ENCODE measurements at regions not wholly inside any gene's neighbourhood (a gene's known extent, or its start where the extent isn't known, plus 50 kb on each side); places are given as distances from the start of the nearest gene placed in this dataset.
"Not testable (repeated sequence)": the region's sequence is repeated elsewhere in the genome, so short reads cannot be mapped to it uniquely, and the experiment has no call there.

DNA sequence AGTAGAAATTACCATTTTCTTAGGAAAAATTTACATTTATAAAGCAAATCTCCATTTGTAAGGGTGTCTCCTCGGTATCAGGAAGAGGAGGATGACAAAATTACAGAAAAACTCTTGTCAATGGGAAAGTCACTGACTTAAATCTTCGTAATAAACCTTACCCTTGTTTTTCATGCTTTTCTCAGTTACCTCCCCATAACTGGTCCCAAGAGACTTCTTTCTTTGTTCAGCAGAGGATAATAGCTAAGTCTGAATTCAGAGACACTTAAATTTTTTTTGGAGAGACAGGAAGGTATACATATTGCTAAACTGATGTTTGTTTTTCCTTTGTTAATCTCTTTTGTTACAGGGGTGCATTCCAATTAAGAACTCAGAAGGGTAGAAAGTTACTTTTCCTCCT lies 125.5 kb upstream of the JADE1 start:
- H3K27ac ChIP-seq (replicated peaks): no peak overlapping the region
- H3K27me3 ChIP-seq (ENCODE audit: insufficient read depth, poor library complexity, severe bottlenecking): peaks cover 2% of the 10 kb centered on the region
- TF ChIP-seq POLR2AphosphoS5 (IDR thresholded peaks at IDR 0.05; ENCODE audit: low read depth): no peak
- TF ChIP-seq, protein P1, sequence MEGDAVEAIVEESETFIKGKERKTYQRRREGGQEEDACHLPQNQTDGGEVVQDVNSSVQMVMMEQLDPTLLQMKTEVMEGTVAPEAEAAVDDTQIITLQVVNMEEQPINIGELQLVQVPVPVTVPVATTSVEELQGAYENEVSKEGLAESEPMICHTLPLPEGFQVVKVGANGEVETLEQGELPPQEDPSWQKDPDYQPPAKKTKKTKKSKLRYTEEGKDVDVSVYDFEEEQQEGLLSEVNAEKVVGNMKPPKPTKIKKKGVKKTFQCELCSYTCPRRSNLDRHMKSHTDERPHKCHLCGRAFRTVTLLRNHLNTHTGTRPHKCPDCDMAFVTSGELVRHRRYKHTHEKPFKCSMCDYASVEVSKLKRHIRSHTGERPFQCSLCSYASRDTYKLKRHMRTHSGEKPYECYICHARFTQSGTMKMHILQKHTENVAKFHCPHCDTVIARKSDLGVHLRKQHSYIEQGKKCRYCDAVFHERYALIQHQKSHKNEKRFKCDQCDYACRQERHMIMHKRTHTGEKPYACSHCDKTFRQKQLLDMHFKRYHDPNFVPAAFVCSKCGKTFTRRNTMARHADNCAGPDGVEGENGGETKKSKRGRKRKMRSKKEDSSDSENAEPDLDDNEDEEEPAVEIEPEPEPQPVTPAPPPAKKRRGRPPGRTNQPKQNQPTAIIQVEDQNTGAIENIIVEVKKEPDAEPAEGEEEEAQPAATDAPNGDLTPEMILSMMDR (IDR thresholded peaks at IDR 0.05; ENCODE audit: insufficient read depth, low read length): no peak
- TF ChIP-seq, protein P2, sequence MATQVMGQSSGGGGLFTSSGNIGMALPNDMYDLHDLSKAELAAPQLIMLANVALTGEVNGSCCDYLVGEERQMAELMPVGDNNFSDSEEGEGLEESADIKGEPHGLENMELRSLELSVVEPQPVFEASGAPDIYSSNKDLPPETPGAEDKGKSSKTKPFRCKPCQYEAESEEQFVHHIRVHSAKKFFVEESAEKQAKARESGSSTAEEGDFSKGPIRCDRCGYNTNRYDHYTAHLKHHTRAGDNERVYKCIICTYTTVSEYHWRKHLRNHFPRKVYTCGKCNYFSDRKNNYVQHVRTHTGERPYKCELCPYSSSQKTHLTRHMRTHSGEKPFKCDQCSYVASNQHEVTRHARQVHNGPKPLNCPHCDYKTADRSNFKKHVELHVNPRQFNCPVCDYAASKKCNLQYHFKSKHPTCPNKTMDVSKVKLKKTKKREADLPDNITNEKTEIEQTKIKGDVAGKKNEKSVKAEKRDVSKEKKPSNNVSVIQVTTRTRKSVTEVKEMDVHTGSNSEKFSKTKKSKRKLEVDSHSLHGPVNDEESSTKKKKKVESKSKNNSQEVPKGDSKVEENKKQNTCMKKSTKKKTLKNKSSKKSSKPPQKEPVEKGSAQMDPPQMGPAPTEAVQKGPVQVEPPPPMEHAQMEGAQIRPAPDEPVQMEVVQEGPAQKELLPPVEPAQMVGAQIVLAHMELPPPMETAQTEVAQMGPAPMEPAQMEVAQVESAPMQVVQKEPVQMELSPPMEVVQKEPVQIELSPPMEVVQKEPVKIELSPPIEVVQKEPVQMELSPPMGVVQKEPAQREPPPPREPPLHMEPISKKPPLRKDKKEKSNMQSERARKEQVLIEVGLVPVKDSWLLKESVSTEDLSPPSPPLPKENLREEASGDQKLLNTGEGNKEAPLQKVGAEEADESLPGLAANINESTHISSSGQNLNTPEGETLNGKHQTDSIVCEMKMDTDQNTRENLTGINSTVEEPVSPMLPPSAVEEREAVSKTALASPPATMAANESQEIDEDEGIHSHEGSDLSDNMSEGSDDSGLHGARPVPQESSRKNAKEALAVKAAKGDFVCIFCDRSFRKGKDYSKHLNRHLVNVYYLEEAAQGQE (IDR thresholded peaks at IDR 0.05; ENCODE audit: insufficient replicate concordance, low read depth): no peak
- TF ChIP-seq SPI1 (IDR thresholded peaks at IDR 0.05; ENCODE audit: borderline replicate concordance, low read depth): no peak
- TF ChIP-seq GABPA (IDR thresholded peaks at IDR 0.05; ENCODE audit: low read depth): no peak
- DNase-seq (ENCODE audit: low read depth in 1 of 2, low spot score in 1 of 2): no peak
- no peak overlapping the region for H3K4me3 ChIP-seq (replicated peaks; ENCODE audit: insufficient read depth, low read length)

DNA sequence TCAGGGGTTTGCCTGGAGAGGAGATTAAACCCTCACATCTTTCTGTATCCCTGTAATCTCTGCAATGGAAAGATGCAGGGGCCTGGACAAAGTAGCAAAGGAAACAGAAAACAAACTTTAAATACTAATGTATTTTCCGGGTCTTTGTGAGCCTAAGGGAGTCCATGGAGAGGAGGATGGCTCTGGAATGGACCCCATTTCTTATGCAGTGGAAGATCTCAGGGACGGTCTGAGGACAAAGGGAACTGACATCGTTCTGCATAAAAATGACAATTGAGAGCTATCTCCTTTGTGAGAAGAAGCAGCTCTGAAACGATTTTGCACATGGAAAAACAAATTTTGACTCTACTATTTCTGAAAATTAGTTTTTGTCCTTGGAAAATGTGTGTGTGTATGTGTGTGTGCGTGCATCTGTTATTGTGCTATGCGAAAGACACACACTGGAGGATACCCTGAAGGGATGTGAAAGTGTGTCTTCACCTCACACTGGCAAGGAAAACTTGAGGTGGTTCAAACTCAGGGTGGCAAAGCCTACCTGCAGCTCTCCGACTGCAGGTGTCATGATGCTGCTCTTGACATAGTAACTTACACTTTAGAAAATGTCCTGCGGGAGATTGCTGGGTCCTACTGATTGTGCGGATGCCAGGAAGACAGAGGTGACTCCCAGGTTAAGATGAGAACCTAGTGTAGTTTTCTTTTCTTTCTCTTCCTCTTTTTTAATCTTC lies 126.4 kb upstream of the JADE1 start:
- no peak for DNase-seq (ENCODE audit: low read depth in 1 of 2, low spot score in 1 of 2)
- Histone ChIP-seq H3K27me3 (ENCODE audit: insufficient read depth, poor library complexity, severe bottlenecking) (peaks cover 2% of the 10 kb centered on the region), H3K27ac (replicated peaks) (no peak overlapping the region), H3K4me3 (replicated peaks; ENCODE audit: insufficient read depth, low read length) (no peak overlapping the region)
- TF ChIP-seq, protein P1 (IDR thresholded peaks at IDR 0.05; ENCODE audit: insufficient read depth, low read length): no peak

DNA sequence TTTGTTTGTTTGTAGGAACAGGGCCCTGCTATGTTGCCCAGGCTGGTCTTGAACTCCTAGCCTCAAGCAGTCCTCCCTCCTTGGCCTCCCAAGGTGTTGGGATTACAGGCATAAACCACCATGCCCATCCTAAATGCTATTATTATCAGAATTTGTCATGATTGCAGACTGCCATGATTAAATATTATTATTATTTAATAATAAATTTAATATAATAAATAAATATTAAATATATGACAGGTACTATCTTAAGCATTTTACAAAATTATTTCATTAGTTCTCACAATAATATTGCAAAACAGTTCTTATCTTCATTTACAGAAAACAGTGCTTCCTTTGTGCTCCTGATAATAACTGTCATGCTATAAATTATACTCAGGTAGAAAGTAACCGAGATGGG lies 133.4 kb upstream of the JADE1 start:
- TF ChIP-seq, protein P1 (IDR thresholded peaks at IDR 0.05; ENCODE audit: insufficient read depth, low read length): no peak
- TF ChIP-seq POLR2AphosphoS5 (IDR thresholded peaks at IDR 0.05; ENCODE audit: low read depth) (no peak), GABPA (IDR thresholded peaks at IDR 0.05; ENCODE audit: low read depth) (no peak), SPI1 (IDR thresholded peaks at IDR 0.05; ENCODE audit: borderline replicate concordance, low read depth) (no peak)
- TF ChIP-seq, protein P2 (IDR thresholded peaks at IDR 0.05; ENCODE audit: insufficient replicate concordance, low read depth): no peak
- Histone ChIP-seq H3K4me3 (replicated peaks; ENCODE audit: insufficient read depth, low read length) (no peak overlapping the region), H3K27me3 (ENCODE audit: insufficient read depth, poor library complexity, severe bottlenecking) (no peaks in the 10 kb centered on the region), H3K27ac (replicated peaks) (no peak overlapping the region)
- DNase-seq (ENCODE audit: low read depth in 1 of 2, low spot score in 1 of 2): no peak

DNA sequence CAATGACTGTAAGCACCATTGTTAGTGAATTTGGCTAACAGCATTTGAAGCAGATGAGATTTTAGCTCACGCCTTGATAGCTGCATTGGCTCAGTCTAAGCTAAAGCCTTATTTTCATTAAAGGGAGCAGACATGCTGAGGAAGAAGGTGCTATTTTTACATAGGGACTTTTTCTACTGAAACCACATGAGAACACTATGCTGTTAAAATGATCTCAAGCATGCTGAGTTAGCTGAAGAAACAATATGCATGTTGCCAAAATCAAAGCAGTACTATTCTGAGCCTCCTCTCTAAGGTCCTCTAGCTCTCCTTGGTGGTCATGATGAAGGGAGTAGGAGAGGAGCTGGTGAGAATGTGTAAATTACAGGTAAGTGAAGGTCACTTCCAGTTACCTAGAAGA lies 134.4 kb upstream of the JADE1 start:
- H3K27ac ChIP-seq (replicated peaks): no peak overlapping the region
- no peak overlapping the region for H3K4me3 ChIP-seq (replicated peaks; ENCODE audit: insufficient read depth, low read length)
- no peaks in the 10 kb centered on the region for H3K27me3 ChIP-seq (ENCODE audit: insufficient read depth, poor library complexity, severe bottlenecking)
- no peak for TF ChIP-seq POLR2AphosphoS5 (IDR thresholded peaks at IDR 0.05; ENCODE audit: low read depth)
- TF ChIP-seq, protein P2 (IDR thresholded peaks at IDR 0.05; ENCODE audit: insufficient replicate concordance, low read depth): no peak
- no peak for TF ChIP-seq GABPA (IDR thresholded peaks at IDR 0.05; ENCODE audit: low read depth)
- TF ChIP-seq, protein P1 (IDR thresholded peaks at IDR 0.05; ENCODE audit: insufficient read depth, low read length): no peak
- no peak for TF ChIP-seq SPI1 (IDR thresholded peaks at IDR 0.05; ENCODE audit: borderline replicate concordance, low read depth)
- no peak for DNase-seq (ENCODE audit: low read depth in 1 of 2, low spot score in 1 of 2)

DNA sequence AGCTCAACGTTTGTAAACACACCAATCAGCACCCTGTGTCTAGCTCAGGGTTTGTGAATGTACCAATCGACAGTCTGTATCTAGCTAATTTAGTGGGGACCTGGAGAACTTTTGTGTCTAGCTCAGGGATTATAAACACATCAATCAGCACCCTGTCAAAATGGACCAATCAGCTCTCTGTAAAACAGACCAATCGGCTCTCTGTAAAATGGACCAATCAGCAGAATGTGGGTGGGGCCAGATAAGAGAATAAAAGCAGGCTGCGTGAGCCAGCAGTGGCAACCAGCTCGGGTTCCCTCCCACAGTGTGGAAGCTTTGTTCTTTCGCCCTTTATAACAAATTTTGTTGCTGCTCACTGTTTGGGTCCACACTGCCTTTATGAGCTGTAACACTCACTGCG lies 136.3 kb upstream of the JADE1 start:
- not testable (repeated sequence) for H3K27ac ChIP-seq (replicated peaks); H3K27me3 ChIP-seq (ENCODE audit: insufficient read depth, poor library complexity, severe bottlenecking); DNase-seq (ENCODE audit: low read depth in 1 of 2, low spot score in 1 of 2); H3K4me3 ChIP-seq (replicated peaks; ENCODE audit: insufficient read depth, low read length)
